Left forelimb (tissue), 1 donor: ENCODE measurements at regions not wholly inside any gene's neighbourhood (a gene's known extent, or its start where the extent isn't known, plus 50 kb on each side); places are given as distances from the start of the nearest gene placed in this dataset.
"Not testable (repeated sequence)": the region's sequence is repeated elsewhere in the genome, so short reads cannot be mapped to it uniquely, and the experiment has no call there.

Experiments used
- DNase-seq: peaks from one replicate; pipeline ENCODE4 v3.0.0-alpha.2; 2018; ENCODE audit warnings: low spot score

- DNase-seq = not testable (repeated sequence)
These were observed 63.1 kb downstream of the TRIM43 start for GRCh38 chr2:95654897-95655296.

- DNase-seq = not testable (repeated sequence)
These were observed 64.8 kb downstream of the TRIM43 start for GRCh38 chr2:95656553-95656952.

GRCh38 chr2:95657937-95658336 lies 66.1 kb downstream of the TRIM43 start:
- not testable (repeated sequence) for DNase-seq

GRCh38 chr2:95660766-95661562 lies 69.2 kb downstream of the TRIM43 start:
- not testable (repeated sequence) for DNase-seq

- not testable (repeated sequence) for DNase-seq
These were observed 72.0 kb downstream of the TRIM43 start for GRCh38 chr2:95663471-95664441.

- DNase-seq = not testable (repeated sequence)
These were observed 74.8 kb downstream of the TRIM43 start for GRCh38 chr2:95666636-95667035.

GRCh38 chr2:95667480-95667879 lies 75.7 kb downstream of the TRIM43 start:
- DNase-seq = no peak

GRCh38 chr2:95668934-95669333 lies 77.1 kb downstream of the TRIM43 start:
- not testable (repeated sequence) for DNase-seq

GRCh38 chr2:95669441-95669991 lies 77.7 kb downstream of the TRIM43 start:
- no peak for DNase-seq

- DNase-seq = no peak
These were observed 78.4 kb downstream of the TRIM43 start for GRCh38 chr2:95670167-95670566.

- DNase-seq = no peak
These were observed 78.9 kb downstream of the TRIM43 start for GRCh38 chr2:95670686-95671085.

GRCh38 chr2:95671171-95671570 lies 79.4 kb downstream of the TRIM43 start:
- DNase-seq = not testable (repeated sequence)

GRCh38 chr2:95671992-95672391 lies 80.2 kb downstream of the TRIM43 start:
- not testable (repeated sequence) for DNase-seq

GRCh38 chr2:95672500-95672899 lies 80.7 kb downstream of the TRIM43 start:
- DNase-seq = not testable (repeated sequence)

- DNase-seq = no peak
These were observed 82.4 kb downstream of the TRIM43 start for GRCh38 chr2:95674186-95674585.

- not testable (repeated sequence) for DNase-seq
These were observed 84.8 kb downstream of the TRIM43 start for GRCh38 chr2:95676573-95676972.

GRCh38 chr2:95677346-95677745 lies 85.5 kb downstream of the TRIM43 start:
- no peak for DNase-seq

GRCh38 chr2:95677833-95678232 lies 86.0 kb downstream of the TRIM43 start:
- DNase-seq = not testable (repeated sequence)

GRCh38 chr2:95681158-95681557 lies 89.4 kb downstream of the TRIM43 start:
- DNase-seq = not testable (repeated sequence)

GRCh38 chr2:95681589-95682081 lies 89.8 kb downstream of the TRIM43 start:
- DNase-seq = not testable (repeated sequence)

GRCh38 chr2:95682889-95683517 lies 91.2 kb downstream of the TRIM43 start:
- DNase-seq = not testable (repeated sequence)

GRCh38 chr2:95685513-95685912 lies 93.7 kb downstream of the TRIM43 start:
- DNase-seq = no peak
